IMR-90 (cell line): ENCODE measurements at regions not wholly inside any gene's neighbourhood (a gene's known extent, or its start where the extent isn't known, plus 50 kb on each side); places are given as distances from the start of the nearest gene placed in this dataset.

Source experiments
- ATAC-seq: fragments of 200-7000 bp; cut with Tn5 transposase; 2 replicates; pipeline ENCODE4 v1.9.1; 2020; ENCODE audit warnings: low read depth, mild to moderate bottlenecking, moderate library complexity
- BruUV-seq: library from RNA; stranded (reverse); fragments of 400-500 nt; replicated peaks from 2 replicates; lab custom pipeline; 2021; lab: Mats Ljungman, UMichigan
- CTCF ChIA-PET: fragments of 300-600 bp; formaldehyde crosslinking; extraction: SDS; loops from one replicate; lab custom pipeline; 2021; ENCODE audit warnings: antibody characterized with exemption; lab: Yijun Ruan, JAX
- POLR2A ChIA-PET: fragments of 300-600 bp; sonication (Branson Sonifier 250); formaldehyde crosslinking; loops from one replicate; lab custom pipeline; 2022; ENCODE audit warnings: antibody characterized with exemption; ENCODE audit not compliant: unreplicated experiment; lab: Charles Lee
- DNase-seq: peaks from one replicate; pipeline ENCODE4 v3.0.0; 2013
- H2AFZ ChIP-seq: replicated peaks from 2 replicates; pipeline ENCODE3; 2013; ENCODE audit warnings: low read length, mild to moderate bottlenecking; ENCODE audit not compliant: poor library complexity
- H2AK5ac ChIP-seq: 2 replicates; pipeline ENCODE4 v1.6.1; 2013; ENCODE audit warnings: low read depth, low read length, inconsistent platforms
- H2AK9ac ChIP-seq: replicated peaks from 2 replicates; pipeline ENCODE3; 2013; ENCODE audit warnings: mild to moderate bottlenecking, low read depth, low read length, moderate library complexity; ENCODE audit not compliant: poor library complexity
- H2BK120ac ChIP-seq: 2 replicates; pipeline ENCODE4 v1.6.1; 2013; ENCODE audit warnings: low read depth, low read length, inconsistent platforms
- H2BK15ac ChIP-seq: 3 replicates; pipeline ENCODE4 v1.6.1; 2013; ENCODE audit warnings: low read depth, low read length, inconsistent platforms
- H2BK20ac ChIP-seq: 2 replicates; pipeline ENCODE4 v1.6.1; 2013; ENCODE audit warnings: low read depth, mild to moderate bottlenecking, inconsistent platforms, low read length, moderate library complexity
- H2BK5ac ChIP-seq: 2 replicates; pipeline ENCODE4 v1.6.1; 2013; ENCODE audit warnings: mild to moderate bottlenecking, low read depth, low read length, inconsistent platforms; ENCODE audit not compliant: poor library complexity, severe bottlenecking
- H3K14ac ChIP-seq: replicated peaks from 2 replicates; pipeline ENCODE4 v1.6.1; 2013; ENCODE audit warnings: low read depth, low read length, inconsistent platforms
- H3K18ac ChIP-seq: 2 replicates; pipeline ENCODE4 v1.6.1; 2013; ENCODE audit warnings: low read depth, low read length, control low read depth
- H3K23ac ChIP-seq: 2 replicates; pipeline ENCODE4 v1.6.1; 2013; ENCODE audit warnings: low read depth, low read length, inconsistent platforms
- H3K27ac ChIP-seq: 2 replicates; pipeline ENCODE4 v1.5.1; 2013; ENCODE audit warnings: mild to moderate bottlenecking, control low read depth, low read length; ENCODE audit not compliant: insufficient read depth
- H3K27me3 ChIP-seq: 2 replicates; pipeline ENCODE4 v1.6.1; 2013; ENCODE audit warnings: low read length; ENCODE audit not compliant: control insufficient read depth, insufficient read depth
- H3K36me3 ChIP-seq: 2 replicates; pipeline ENCODE4 v1.6.1; 2013; ENCODE audit warnings: low read length, mixed read lengths; ENCODE audit not compliant: control insufficient read depth, insufficient read depth
- H3K4ac ChIP-seq: 2 replicates; pipeline ENCODE4 v1.6.1; 2013; ENCODE audit warnings: low read depth, low read length, inconsistent platforms
- H3K4me1 ChIP-seq: 2 replicates; pipeline ENCODE4 v1.6.1; 2013; ENCODE audit warnings: low read length, mixed read lengths; ENCODE audit not compliant: control insufficient read depth, insufficient read depth
- H3K4me2 ChIP-seq: 2 replicates; pipeline ENCODE4 v1.6.1; 2013; ENCODE audit warnings: low read depth, mild to moderate bottlenecking, control low read depth, low read length, moderate library complexity
- H3K4me3 ChIP-seq: 2 replicates; pipeline ENCODE4 v1.5.1; 2013; ENCODE audit warnings: low read depth, mild to moderate bottlenecking, control low read depth, low read length, moderate library complexity; ENCODE audit not compliant: insufficient read depth
- H3K56ac ChIP-seq: 2 replicates; pipeline ENCODE4 v1.6.1; 2013; ENCODE audit warnings: low read length, inconsistent platforms; ENCODE audit not compliant: insufficient read depth; ENCODE audit errors: extremely low read depth
- H3K79me1 ChIP-seq, 2 experiments: 2 replicates each; pipeline ENCODE4 v1.6.1; 2013; ENCODE audit warnings: low read length in 2 of 2, inconsistent platforms in 1 of 2, low read depth in 1 of 2
- H3K9ac ChIP-seq: 2 replicates; pipeline ENCODE4 v1.6.1; 2013; ENCODE audit warnings: low read depth, low read length, control low read depth
- H3K9me1 ChIP-seq: 2 replicates; pipeline ENCODE4 v1.6.1; 2013; ENCODE audit warnings: low read length, inconsistent platforms; ENCODE audit not compliant: insufficient read depth
- H3K9me3 ChIP-seq: 2 replicates; pipeline ENCODE4 v1.6.1; 2013; ENCODE audit warnings: low read length; ENCODE audit not compliant: control insufficient read depth, insufficient read depth
- H4K20me1 ChIP-seq: 2 replicates; pipeline ENCODE4 v1.6.1; 2013; ENCODE audit warnings: low read length, inconsistent platforms; ENCODE audit not compliant: insufficient read depth
- H4K5ac ChIP-seq: 2 replicates; pipeline ENCODE4 v1.6.1; 2013; ENCODE audit warnings: mild to moderate bottlenecking, low read depth, low read length, control low read depth
- H4K8ac ChIP-seq, 2 experiments: 2 replicates each; pipeline ENCODE4 v1.6.1; 2013; ENCODE audit warnings: low read depth in 2 of 2, low read length in 2 of 2, control low read depth in 1 of 2, inconsistent platforms in 1 of 2
- H4K91ac ChIP-seq: 2 replicates; pipeline ENCODE4 v1.6.1; 2013; ENCODE audit warnings: low read depth, low read length, inconsistent platforms; ENCODE audit not compliant: insufficient read depth
- CEBPB ChIP-seq: IDR thresholded peaks from 2 replicates; pipeline ENCODE4 v1.6.1; 2012; ENCODE audit warnings: low read depth, low read length, improper control_type of control experiment
- CHD1 ChIP-seq: IDR thresholded peaks from 2 replicates; pipeline ENCODE4 v1.6.1; 2012; ENCODE audit warnings: low read depth, low read length, improper control_type of control experiment
- MAFK ChIP-seq: IDR thresholded peaks from 2 replicates; pipeline ENCODE4 v1.6.1; 2012; ENCODE audit warnings: low read depth, low read length, improper control_type of control experiment
- RFX5 ChIP-seq: IDR thresholded peaks from 2 replicates; pipeline ENCODE4 v1.8.0; 2012; ENCODE audit warnings: low read depth, mild to moderate bottlenecking, low read length, moderate library complexity
- WGBS, 2 experiments: methylation state at CpG; one replicate each; pipeline versions ENCODE4 v1.1.5 to v1.1.7; 2013; ENCODE audit warnings: missing lambda C conversion rate in 2 of 2; ENCODE audit not compliant: insufficient read length in 1 of 2; ENCODE audit errors: extremely low coverage in 2 of 2; 5-methylcytosine and 5-hydroxymethylcytosine counted together
- dilution Hi-C: fragments of 300-500 bp; cut with HindIII; formaldehyde crosslinking; loops from one replicate; pipeline ENCODE4 v1.14.3; 2018; ENCODE audit warnings: low sequenced_read_pairs; ENCODE audit not compliant: unreplicated experiment
- in situ Hi-C: fragments of 300-500 bp; cut with MboI; formaldehyde crosslinking; loops from 3 replicates; pipeline ENCODE4 v1.14.3; 2019; ENCODE audit warnings: low sequenced_read_pairs, inconsistent platforms, mixed read lengths
- intact Hi-C: fragments of 100-400 bp; cut with micrococcal nuclease; formaldehyde crosslinking; loops from 2 replicates; pipeline ENCODE4 v1.10.0; 2022
- TF ChIP-seq, protein P1 (sequence below): fragments of 150-350 bp; IDR thresholded peaks from 2 replicates; pipeline ENCODE4 v1.6.1; 2016; ENCODE audit warnings: low read depth, mild to moderate bottlenecking, low read length, moderate library complexity, borderline replicate concordance

DNA sequence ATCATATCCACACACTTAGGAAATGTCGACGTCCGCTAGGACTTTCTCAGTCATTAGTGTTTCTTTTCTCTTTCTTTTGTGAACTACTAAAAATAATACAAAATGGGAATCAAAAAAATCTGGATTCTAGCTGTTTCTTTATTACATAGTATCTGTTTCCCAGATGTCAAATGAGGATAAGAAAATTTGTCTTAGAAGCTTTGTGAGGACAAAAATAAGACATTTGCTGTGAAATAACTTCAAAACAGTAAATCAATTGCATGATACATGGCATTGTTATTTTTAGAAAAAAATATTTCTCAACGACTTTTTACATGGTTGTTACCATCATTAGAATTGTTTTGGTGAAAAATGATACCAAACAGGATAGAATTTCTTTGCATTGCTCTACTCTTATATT is 71.4 kb upstream of the IFNG-AS1 start:
- no peaks in the 10 kb centered on the region for H3K4me1 ChIP-seq
- H3K56ac ChIP-seq: no peak overlapping the region
- H3K4me3 ChIP-seq: no peak overlapping the region
- no peaks in the 10 kb centered on the region for H3K36me3 ChIP-seq
- no TSS peak for BruUV-seq
- H3K4ac ChIP-seq: no peak overlapping the region
- no peak overlapping the region for H3K23ac ChIP-seq
- ATAC-seq (no peak), DNase-seq (no peak)
- no peak overlapping the region for H2BK15ac ChIP-seq
- no peak overlapping the region for H2BK120ac ChIP-seq
- no peak overlapping the region for H2AFZ ChIP-seq
- H2AK9ac ChIP-seq: no peak overlapping the region
- H3K9me1 ChIP-seq: no peaks in the 10 kb centered on the region
- no peak overlapping the region for H4K5ac ChIP-seq
- no peak overlapping the region for H2BK20ac ChIP-seq
- intact Hi-C loops (no loop called here), in situ Hi-C loops (no loop called here), dilution Hi-C loops (no loop called here)
- no peaks in the 10 kb centered on the region for H3K79me1 ChIP-seq
- H3K27me3 ChIP-seq: no peaks in the 10 kb centered on the region
- TF ChIP-seq RFX5 (no peak), MAFK (no peak), CHD1 (no peak), CEBPB (no peak)
- TF ChIP-seq, protein P1, sequence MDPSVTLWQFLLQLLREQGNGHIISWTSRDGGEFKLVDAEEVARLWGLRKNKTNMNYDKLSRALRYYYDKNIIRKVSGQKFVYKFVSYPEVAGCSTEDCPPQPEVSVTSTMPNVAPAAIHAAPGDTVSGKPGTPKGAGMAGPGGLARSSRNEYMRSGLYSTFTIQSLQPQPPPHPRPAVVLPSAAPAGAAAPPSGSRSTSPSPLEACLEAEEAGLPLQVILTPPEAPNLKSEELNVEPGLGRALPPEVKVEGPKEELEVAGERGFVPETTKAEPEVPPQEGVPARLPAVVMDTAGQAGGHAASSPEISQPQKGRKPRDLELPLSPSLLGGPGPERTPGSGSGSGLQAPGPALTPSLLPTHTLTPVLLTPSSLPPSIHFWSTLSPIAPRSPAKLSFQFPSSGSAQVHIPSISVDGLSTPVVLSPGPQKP: no peak
- H3K9ac ChIP-seq: no peak overlapping the region
- no peaks in the 10 kb centered on the region for H4K20me1 ChIP-seq
- no peaks in the 10 kb centered on the region for H3K9me3 ChIP-seq
- no peak overlapping the region for H3K18ac ChIP-seq
- H3K27ac ChIP-seq: no peak overlapping the region
- no CpG with 5 or more reads among the region's 4 CpGs for WGBS, 2 experiments
- CTCF ChIA-PET: no interaction called here
- no peak overlapping the region for H4K8ac ChIP-seq
- no peak overlapping the region for H4K91ac ChIP-seq
- no peak overlapping the region for H3K14ac ChIP-seq
- H2AK5ac ChIP-seq: no peak overlapping the region
- no peak overlapping the region for H3K4me2 ChIP-seq
- no peak overlapping the region for H2BK5ac ChIP-seq
- POLR2A ChIA-PET: no interaction called here
